Left lung (tissue), 4 donors: ENCODE measurements at regions not wholly inside any gene's neighbourhood (a gene's known extent, or its start where the extent isn't known, plus 50 kb on each side); places are given as distances from the start of the nearest gene placed in this dataset.

Source experiments
- ATAC-seq: fragments of 200-7000 bp; cut with Tn5 transposase; one replicate; pipeline ENCODE4 v1.9.1; 2020; ENCODE audit warnings: moderate library complexity
- DNase-seq, 4 donors: peaks; one replicate each; pipeline ENCODE4 v3.0.0-alpha.2; 2013 to 2020
- H3K27ac ChIP-seq, 2 donors: fragments of 200-600 bp; sonication (generic) in 1 of 2; one replicate each; pipeline versions ENCODE4 v1.5.0 to v1.8.0; 2020 to 2021
- H3K27me3 ChIP-seq, 2 donors: fragments of 200-600 bp; sonication (generic) in 1 of 2; one replicate each; pipeline versions ENCODE4 v1.5.0 to v1.8.0; 2020 to 2021
- H3K36me3 ChIP-seq, 2 donors: fragments of 200-600 bp; sonication (generic) in 1 of 2; one replicate each; pipeline versions ENCODE4 v1.5.0 to v1.8.0; 2020 to 2021
- H3K4me1 ChIP-seq, 2 donors: fragments of 200-600 bp; one replicate each; pipeline ENCODE4 v1.8.0; 2021
- H3K4me3 ChIP-seq, 2 donors: fragments of 200-600 bp; sonication (generic) in 1 of 2; one replicate each; pipeline versions ENCODE4 v1.5.0 to v1.8.0; 2020 to 2021; ENCODE audit warnings: mild to moderate bottlenecking in 1 of 2
- H3K9me3 ChIP-seq, 2 donors: fragments of 200-600 bp; sonication (generic) in 1 of 2; one replicate each; pipeline versions ENCODE4 v1.5.0 to v1.8.0; 2020 to 2021
- CTCF ChIP-seq, 2 donors: fragments of 200-600 bp; sonication (generic) in 1 of 2; IDR thresholded peaks; one replicate each; pipeline versions ENCODE4 v1.5.0 to v1.8.0; 2021; ENCODE audit warnings: antibody characterized with exemption in 2 of 2
- intact Hi-C, 2 donors: fragments of 100-400 bp; cut with DNase I; formaldehyde crosslinking; loops; one replicate each; pipeline versions ENCODE4 v1.11.2 to v1.14.2; 2022
- donor health status: DM: no; HTN: yes; CAD: no.
- donor health status: DM: no; HTN: no; CAD: no.

GRCh38 chr15:39113741-39114140, 467.1 kb upstream of the THBS1 start:
- no peak for ATAC-seq
- no peak overlapping the region for H3K4me3 ChIP-seq
- H3K4me1 ChIP-seq, result no peaks in the 10 kb centered on the region
- H3K9me3 ChIP-seq, result peaks cover 0 to 12% of the 10 kb centered on the region in 2 donors
- no peak for TF ChIP-seq CTCF (IDR thresholded peaks at IDR 0.05)
- H3K27me3 ChIP-seq, result no peaks in the 10 kb centered on the region
- H3K36me3 ChIP-seq, result no peaks in the 10 kb centered on the region
- H3K27ac ChIP-seq, result no peak overlapping the region
- no peak for DNase-seq
- intact Hi-C loops, result no loop called here

GRCh38 chr15:39114690-39115378, 466.0 kb upstream of the THBS1 start:
- DNase-seq, result no peak
- peaks cover 0 to 12% of the 10 kb centered on the region in 2 donors for H3K9me3 ChIP-seq

GRCh38 chr15:39115379-39116057, 465.4 kb upstream of the THBS1 start:
- no peak overlapping the region for H3K27ac ChIP-seq
- H3K4me1 ChIP-seq, result no peaks in the 10 kb centered on the region
- ATAC-seq (no peak), DNase-seq (no peak)
- TF ChIP-seq CTCF (IDR thresholded peaks at IDR 0.05), result no peak
- H3K9me3 ChIP-seq, result peaks cover 0 to 12% of the 10 kb centered on the region in 2 donors
- intact Hi-C loops, result no loop called here
- no peaks in the 10 kb centered on the region for H3K27me3 ChIP-seq
- no peaks in the 10 kb centered on the region for H3K36me3 ChIP-seq
- H3K4me3 ChIP-seq, result no peak overlapping the region

More at GRCh38 chr15:39114690-39115378, 466.0 kb upstream of the THBS1 start:
- Histone ChIP-seq H3K4me3 (no peak overlapping the region), H3K4me1 (no peaks in the 10 kb centered on the region), H3K27me3 (no peaks in the 10 kb centered on the region), H3K27ac (no peak overlapping the region), H3K36me3 (no peaks in the 10 kb centered on the region)
- TF ChIP-seq CTCF (IDR thresholded peaks at IDR 0.05), result no peak
- intact Hi-C loops, result no loop called here
- ATAC-seq, result no peak

GRCh38 chr15:39118510-39118909, 462.4 kb upstream of the THBS1 start:
- DNase-seq, result no peak
- Histone ChIP-seq H3K4me3 (no peak overlapping the region), H3K27ac (no peak overlapping the region), H3K27me3 (no peaks in the 10 kb centered on the region), H3K9me3 (peaks cover 0 to 12% of the 10 kb centered on the region in 2 donors), H3K4me1 (no peaks in the 10 kb centered on the region), H3K36me3 (no peaks in the 10 kb centered on the region)
- ATAC-seq, result no peak
- intact Hi-C loops, result no loop called here
- TF ChIP-seq CTCF (IDR thresholded peaks at IDR 0.05), result no peak

- Histone ChIP-seq H3K36me3 (no peaks in the 10 kb centered on the region), H3K9me3 (no peaks in the 10 kb centered on the region), H3K4me3 (no peak overlapping the region), H3K4me1 (peaks cover 7 to 20% of the 10 kb centered on the region in 2 donors), H3K27ac (no peak overlapping the region), H3K27me3 (no peaks in the 10 kb centered on the region)
- no peak for ATAC-seq
- DNase-seq, result no peak
- intact Hi-C loops, result no loop called here
- TF ChIP-seq CTCF (IDR thresholded peaks at IDR 0.05), result no peak
Measured at GRCh38 chr15:39124155-39124552, 456.7 kb upstream of the THBS1 start.
